ENCODE measurements at regions not wholly inside any gene's neighbourhood (a gene's known extent, or its start where the extent isn't known, plus 50 kb on each side); places are given as distances from the start of the nearest gene placed in this dataset.

- no peak for TF ChIP-seq HDGF (IDR thresholded peaks at IDR 0.05; ENCODE audit: borderline replicate concordance)
- TF ChIP-seq SUZ12 (IDR thresholded peaks at IDR 0.05) = no peak
- no peak for TF ChIP-seq TARDBP (IDR thresholded peaks at IDR 0.05)
Observed at GRCh38 chr5:1734271-1734907, 65.2 kb downstream of the MRPL36 start.
